SK-N-SH (cell line): ENCODE measurements at regions not wholly inside any gene's neighbourhood (a gene's known extent, or its start where the extent isn't known, plus 50 kb on each side); places are given as distances from the start of the nearest gene placed in this dataset.
A peak's percentile ranks its signal among the peaks of the same experiment; 100 is the strongest.

Experiments used
- CTCF ChIA-PET: fragments of 300-600, 350-600 bp; formaldehyde crosslinking; extraction: SDS; loops from one replicate; lab custom pipeline; 2021; lab: Yijun Ruan, JAX
- POLR2A ChIA-PET: fragments of 350-600 bp; sonication (Branson Sonifier 250); formaldehyde crosslinking; extraction: SDS; loops from one replicate; lab custom pipeline; 2020; ENCODE audit warnings: antibody characterized with exemption, inconsistent platforms; lab: Yijun Ruan, JAX
- DNase-seq: peaks from one replicate; pipeline ENCODE4 v3.0.0; 2012
- H2AFZ ChIP-seq: fragments of 200-600 bp; sonication (generic); 2 replicates; pipeline ENCODE4 v1.8.1; 2016; ENCODE audit warnings: antibody characterized with exemption, mild to moderate bottlenecking, low read depth
- H3F3A ChIP-seq: fragments of 200-600 bp; sonication (generic); replicated peaks from 2 replicates; pipeline ENCODE3; 2016; ENCODE audit warnings: antibody characterized with exemption, mild to moderate bottlenecking; ENCODE audit not compliant: insufficient read depth
- H3K27ac ChIP-seq, 2 experiments: fragments of 200-500 bp in 1 of 2; fragments of 200-600 bp in 1 of 2; sonication (Bioruptor generic) in 1 of 2; sonication (generic), shearing (Covaris generic) in 1 of 2; 2 replicates each; pipeline versions ENCODE4 v1.5.1 to v1.6.1; 2014 to 2016; ENCODE audit warnings: low read depth in 2 of 2, inconsistent platforms in 1 of 2, low read length in 1 of 2, mild to moderate bottlenecking in 1 of 2, mixed read lengths in 1 of 2
- H3K27me3 ChIP-seq: fragments of 200-600 bp; sonication (generic), shearing (Covaris generic); 2 replicates; pipeline ENCODE4 v1.6.1; 2016; ENCODE audit warnings: mixed run types; ENCODE audit not compliant: insufficient read depth
- H3K36me3 ChIP-seq, 2 experiments: fragments of 200-500 bp in 1 of 2; fragments of 200-600 bp in 1 of 2; sonication (Bioruptor generic) in 1 of 2; sonication (generic) in 1 of 2; replicated peaks in 1 of 2; 2 replicates each; pipeline versions ENCODE3 to v1.5.1; 2014 to 2016; ENCODE audit warnings: low read length in 1 of 2, mild to moderate bottlenecking in 1 of 2; ENCODE audit not compliant: insufficient read depth in 2 of 2, control insufficient read depth in 1 of 2
- H3K4me1 ChIP-seq, 2 experiments: fragments of 200-500 bp in 1 of 2; fragments of 200-600 bp in 1 of 2; sonication (Bioruptor generic) in 1 of 2; sonication (generic), shearing (Covaris generic) in 1 of 2; 2 replicates each; pipeline versions ENCODE4 v1.5.1 to v1.6.1; 2014 to 2016; ENCODE audit warnings: low read depth in 1 of 2, low read length in 1 of 2, mixed run types in 1 of 2; ENCODE audit not compliant: insufficient read depth in 2 of 2, control insufficient read depth in 1 of 2
- H3K4me2 ChIP-seq: fragments of 200-600 bp; sonication (generic), shearing (Covaris generic); 2 replicates; pipeline ENCODE4 v1.6.1; 2017; ENCODE audit warnings: mixed run types
- H3K4me3 ChIP-seq, 2 experiments: fragments of 200-500 bp in 1 of 2; fragments of 200-600 bp in 1 of 2; sonication (Bioruptor generic) in 1 of 2; sonication (generic), shearing (Covaris generic) in 1 of 2; 2 replicates each; pipeline versions ENCODE4 v1.5.1 to v1.8.1; 2014 to 2016; ENCODE audit warnings: low read depth in 2 of 2, inconsistent platforms in 1 of 2, low read length in 1 of 2, mild to moderate bottlenecking in 1 of 2, mixed read lengths in 1 of 2, moderate library complexity in 1 of 2
- H3K79me2 ChIP-seq: fragments of 200-600 bp; sonication (generic); 2 replicates; pipeline ENCODE4 v1.8.1; 2017; ENCODE audit warnings: mild to moderate bottlenecking; ENCODE audit not compliant: insufficient read depth
- H3K9ac ChIP-seq: fragments of 200-600 bp; sonication (generic); 2 replicates; pipeline ENCODE4 v1.6.1; 2017; ENCODE audit warnings: mixed run types
- H3K9me2 ChIP-seq: fragments of 200-600 bp; sonication (generic); 2 replicates; pipeline ENCODE4 v1.6.1; 2017; ENCODE audit warnings: mixed run types
- H3K9me3 ChIP-seq: fragments of 200-600 bp; sonication (generic); 2 replicates; pipeline ENCODE4 v1.6.1; 2017; ENCODE audit warnings: mixed run types, mild to moderate bottlenecking, moderate library complexity
- H4K20me1 ChIP-seq: fragments of 200-600 bp; sonication (generic); 2 replicates; pipeline ENCODE4 v1.6.1; 2017; ENCODE audit warnings: mild to moderate bottlenecking, mixed run types; ENCODE audit not compliant: insufficient read depth
- CHD2 ChIP-seq: fragments of 150-350 bp; IDR thresholded peaks from 2 replicates; pipeline ENCODE4 v1.6.1; 2018; ENCODE audit warnings: low read length; ENCODE audit not compliant: partially characterized antibody
- ELF1 ChIP-seq: IDR thresholded peaks from 2 replicates; pipeline ENCODE4 v1.4.0; 2012
- EP300 ChIP-seq, 2 experiments: IDR thresholded peaks; 2 replicates each; pipeline versions ENCODE4 v1.4.0 to v1.6.1; 2012; ENCODE audit warnings: borderline replicate concordance in 1 of 2, low read depth in 1 of 2, low read length in 1 of 2
- EZH2phosphoT487 ChIP-seq: fragments of 200-600 bp; sonication (generic); IDR thresholded peaks from 2 replicates; pipeline ENCODE4 v1.6.1; 2017; ENCODE audit warnings: low read depth, mixed run types, mild to moderate bottlenecking, antibody characterized with exemption, moderate library complexity, borderline replicate concordance
- FOSL2 ChIP-seq: IDR thresholded peaks from 2 replicates; pipeline ENCODE4 v1.4.0; 2012; ENCODE audit warnings: low read depth, mild to moderate bottlenecking, moderate library complexity, borderline replicate concordance
- FOXM1 ChIP-seq: IDR thresholded peaks from 2 replicates; pipeline ENCODE4 v1.4.0; 2012; ENCODE audit warnings: low read depth, mild to moderate bottlenecking
- GABPA ChIP-seq: IDR thresholded peaks from 2 replicates; pipeline ENCODE4 v1.4.0; 2012; ENCODE audit warnings: low read depth, mild to moderate bottlenecking
- GATA2 ChIP-seq: sonication (generic); formaldehyde crosslinking; IDR thresholded peaks from 2 replicates; pipeline ENCODE4 v1.5.0; 2020; ENCODE audit warnings: mild to moderate bottlenecking, missing genetic modification reagents
- JUND ChIP-seq: IDR thresholded peaks from 2 replicates; pipeline ENCODE4 v1.4.0; 2012
- MXI1 ChIP-seq: IDR thresholded peaks from 2 replicates; pipeline ENCODE4 v1.6.1; 2012; ENCODE audit warnings: mild to moderate bottlenecking, low read depth, low read length, improper control_type of control experiment
- NRF1 ChIP-seq: IDR thresholded peaks from 2 replicates; pipeline ENCODE4 v1.6.1; 2012; ENCODE audit warnings: low read depth, mild to moderate bottlenecking, low read length
- POLR2AphosphoS5 ChIP-seq: IDR thresholded peaks from 2 replicates; pipeline ENCODE4 v1.6.1; 2012; ENCODE audit warnings: low read depth, low read length
- RCOR1 ChIP-seq: fragments of 150-350 bp; IDR thresholded peaks from 2 replicates; pipeline ENCODE4 v1.6.1; 2017; ENCODE audit warnings: antibody characterized with exemption, low read length
- RFX5 ChIP-seq: IDR thresholded peaks from 2 replicates; pipeline ENCODE4 v1.6.1; 2012; ENCODE audit warnings: mild to moderate bottlenecking, improper control_type of control experiment, low read length
- RXRA ChIP-seq: IDR thresholded peaks from 2 replicates; pipeline ENCODE4 v1.4.0; 2012; ENCODE audit warnings: low read depth, mild to moderate bottlenecking, borderline replicate concordance
- SMC3 ChIP-seq: IDR thresholded peaks from 2 replicates; pipeline ENCODE4 v1.6.1; 2012; ENCODE audit warnings: low read depth, low read length, improper control_type of control experiment
- TAF1 ChIP-seq: IDR thresholded peaks from 2 replicates; pipeline ENCODE4 v1.6.1; 2012; ENCODE audit warnings: low read depth, mild to moderate bottlenecking, low read length, moderate library complexity, borderline replicate concordance
- YY1 ChIP-seq: IDR thresholded peaks from 2 replicates; pipeline ENCODE4 v1.4.0; 2012; ENCODE audit warnings: low read depth, mild to moderate bottlenecking
- WGBS: methylation state at CpG from one replicate; pipeline ENCODE4 v1.1.6; 2017; ENCODE audit warnings: low lambda C conversion rate; 5-methylcytosine and 5-hydroxymethylcytosine counted together
- TF ChIP-seq, protein P1 (sequence below): IDR thresholded peaks from 2 replicates; pipeline ENCODE4 v1.6.1; 2012; ENCODE audit warnings: mild to moderate bottlenecking, low read depth, low read length, moderate library complexity
- TF ChIP-seq, protein P2 (sequence below): IDR thresholded peaks from 2 replicates; pipeline ENCODE4 v1.4.0; 2012; ENCODE audit warnings: low read depth
- TF ChIP-seq, protein P3 (sequence below): IDR thresholded peaks from 2 replicates; pipeline ENCODE4; 2012
- TF ChIP-seq, protein P4 (sequence below): IDR thresholded peaks from 2 replicates; pipeline ENCODE4 v1.4.0; 2012; ENCODE audit warnings: low read depth, borderline replicate concordance
- TF ChIP-seq, protein P5 (sequence below): fragments of 150-350 bp; IDR thresholded peaks from 2 replicates; pipeline ENCODE4 v1.6.1; 2016; ENCODE audit warnings: mild to moderate bottlenecking, low read depth, low read length

DNA sequence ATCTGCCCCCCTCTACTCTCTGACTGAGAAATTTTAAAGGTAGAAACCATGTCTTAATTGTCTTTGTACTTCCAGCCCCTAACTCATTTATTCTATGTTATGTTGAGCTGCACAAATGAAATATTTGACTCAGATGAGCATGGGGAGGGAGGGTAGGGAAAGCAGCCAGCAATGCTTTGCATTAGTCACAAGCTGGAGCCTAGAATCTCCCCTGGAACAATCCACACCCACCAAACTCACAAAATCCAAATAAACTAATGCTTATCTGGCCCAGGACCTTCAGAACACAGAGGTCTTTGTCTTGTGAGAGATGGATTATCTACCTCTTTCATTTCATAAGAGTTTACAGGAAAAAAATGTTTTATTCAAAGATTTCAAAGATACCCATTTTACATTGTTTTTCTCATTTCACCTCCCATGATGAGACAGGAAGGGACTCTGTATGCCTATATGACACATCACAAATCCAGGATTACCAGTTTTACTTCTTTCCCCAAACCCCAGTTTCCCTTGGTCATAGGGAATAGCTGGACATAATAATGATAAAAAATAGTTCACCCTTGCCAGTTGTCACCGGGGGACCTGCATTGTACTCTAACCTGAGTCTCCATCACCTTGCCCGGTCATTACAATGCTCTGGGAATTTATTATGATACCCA is 466.9 kb downstream of the KIF16B start:
- CTCF ChIA-PET: interaction anchor here (0.8 to 2.3 kb wide), 6 partner anchors 7 to 18 kb away, joined by 3 to 5 read pairs (median 4); no protein-coding TSS in a partner anchor

DNA sequence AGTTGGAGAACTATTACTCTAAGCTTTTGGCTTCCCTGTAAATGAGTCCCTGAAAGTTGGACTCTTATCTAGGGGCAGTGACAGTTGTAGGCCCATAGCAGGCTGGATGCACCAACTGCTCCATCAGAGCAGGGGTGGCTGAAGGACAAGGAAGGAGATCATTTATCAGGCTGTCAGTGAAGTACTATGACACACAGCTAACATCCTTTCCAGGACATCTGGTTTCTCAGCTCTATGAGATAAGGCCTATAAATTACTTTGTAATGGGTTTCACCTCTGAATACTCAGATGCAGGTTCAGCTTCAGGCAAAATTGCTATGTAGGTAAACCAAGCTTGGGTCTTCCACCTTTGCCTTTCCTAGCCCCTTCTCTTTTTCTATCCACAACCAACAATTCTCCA is 468.5 kb downstream of the KIF16B start:
- peak; percentile 21 for DNase-seq
- Histone ChIP-seq H3K4me1 (peaks cover 0 to 21% of the 10 kb centered on the region in 2 experiments; a peak in 2 of 4 replicates), H3K4me2 (no peak overlapping the region), H3F3A (no peaks in the 10 kb centered on the region), H3K79me2 (no peaks in the 10 kb centered on the region), H4K20me1 (no peaks in the 10 kb centered on the region), H3K4me3 (no peak overlapping the region), H2AFZ (no peak overlapping the region), H3K27ac (peak overlapping the region in 1 of 2 experiments; percentile 58; a peak in 1 of 4 replicates), H3K36me3 (no peaks in the 10 kb centered on the region), H3K9ac (no peak overlapping the region), H3K27me3 (no peaks in the 10 kb centered on the region), H3K9me3 (no peaks in the 10 kb centered on the region), H3K9me2 (no peaks in the 10 kb centered on the region)
- ChIA-PET CTCF (interaction anchor here (1.6 kb wide), 1 partner anchor 9 kb away, joined by 4 read pairs; no protein-coding TSS in a partner anchor), POLR2A (no interaction called here)
- TF ChIP-seq EZH2phosphoT487: no peak
- TF ChIP-seq GABPA: no peak
- TF ChIP-seq SMC3: no peak
- no peak for TF ChIP-seq TAF1
- TF ChIP-seq, protein P1, sequence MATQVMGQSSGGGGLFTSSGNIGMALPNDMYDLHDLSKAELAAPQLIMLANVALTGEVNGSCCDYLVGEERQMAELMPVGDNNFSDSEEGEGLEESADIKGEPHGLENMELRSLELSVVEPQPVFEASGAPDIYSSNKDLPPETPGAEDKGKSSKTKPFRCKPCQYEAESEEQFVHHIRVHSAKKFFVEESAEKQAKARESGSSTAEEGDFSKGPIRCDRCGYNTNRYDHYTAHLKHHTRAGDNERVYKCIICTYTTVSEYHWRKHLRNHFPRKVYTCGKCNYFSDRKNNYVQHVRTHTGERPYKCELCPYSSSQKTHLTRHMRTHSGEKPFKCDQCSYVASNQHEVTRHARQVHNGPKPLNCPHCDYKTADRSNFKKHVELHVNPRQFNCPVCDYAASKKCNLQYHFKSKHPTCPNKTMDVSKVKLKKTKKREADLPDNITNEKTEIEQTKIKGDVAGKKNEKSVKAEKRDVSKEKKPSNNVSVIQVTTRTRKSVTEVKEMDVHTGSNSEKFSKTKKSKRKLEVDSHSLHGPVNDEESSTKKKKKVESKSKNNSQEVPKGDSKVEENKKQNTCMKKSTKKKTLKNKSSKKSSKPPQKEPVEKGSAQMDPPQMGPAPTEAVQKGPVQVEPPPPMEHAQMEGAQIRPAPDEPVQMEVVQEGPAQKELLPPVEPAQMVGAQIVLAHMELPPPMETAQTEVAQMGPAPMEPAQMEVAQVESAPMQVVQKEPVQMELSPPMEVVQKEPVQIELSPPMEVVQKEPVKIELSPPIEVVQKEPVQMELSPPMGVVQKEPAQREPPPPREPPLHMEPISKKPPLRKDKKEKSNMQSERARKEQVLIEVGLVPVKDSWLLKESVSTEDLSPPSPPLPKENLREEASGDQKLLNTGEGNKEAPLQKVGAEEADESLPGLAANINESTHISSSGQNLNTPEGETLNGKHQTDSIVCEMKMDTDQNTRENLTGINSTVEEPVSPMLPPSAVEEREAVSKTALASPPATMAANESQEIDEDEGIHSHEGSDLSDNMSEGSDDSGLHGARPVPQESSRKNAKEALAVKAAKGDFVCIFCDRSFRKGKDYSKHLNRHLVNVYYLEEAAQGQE: no peak
- peak; percentile 59; the same call in 1 of the 2 replicates for TF ChIP-seq RCOR1
- TF ChIP-seq CHD2: no peak

More for the DNA sequence above, 466.9 kb downstream of the KIF16B start:
- no peaks in the 10 kb centered on the region for H3K36me3 ChIP-seq
- POLR2A ChIA-PET: no interaction called here
- H3K27ac ChIP-seq: peak overlapping the region in 1 of 2 experiments; percentile 82; a peak in 1 of 4 replicates
- no peaks in the 10 kb centered on the region for H3K79me2 ChIP-seq
- H2AFZ ChIP-seq: no peak overlapping the region
- H3K4me2 ChIP-seq: no peak overlapping the region
- H3F3A ChIP-seq: no peaks in the 10 kb centered on the region
- H3K9ac ChIP-seq: no peak overlapping the region
- H3K27me3 ChIP-seq: no peaks in the 10 kb centered on the region
- H4K20me1 ChIP-seq: no peaks in the 10 kb centered on the region
- 41% methylated on average over 2 of the region's 2 CpGs for WGBS
- no peaks in the 10 kb centered on the region for H3K9me3 ChIP-seq
- no peaks in the 10 kb centered on the region for H3K9me2 ChIP-seq
- peaks cover 0 to 21% of the 10 kb centered on the region in 2 experiments; a peak in 2 of 4 replicates for H3K4me1 ChIP-seq
- no peak for DNase-seq
- no peak overlapping the region for H3K4me3 ChIP-seq
- no peak for TF ChIP-seq YY1
- TF ChIP-seq RFX5: no peak
- no peak for TF ChIP-seq FOSL2
- no peak for TF ChIP-seq FOXM1
- no peak for TF ChIP-seq EP300 (IDR thresholded peaks at IDR 0.05; ENCODE audit: borderline replicate concordance in 1 of 2, low read depth in 1 of 2, low read length in 1 of 2)
- TF ChIP-seq, protein P2, sequence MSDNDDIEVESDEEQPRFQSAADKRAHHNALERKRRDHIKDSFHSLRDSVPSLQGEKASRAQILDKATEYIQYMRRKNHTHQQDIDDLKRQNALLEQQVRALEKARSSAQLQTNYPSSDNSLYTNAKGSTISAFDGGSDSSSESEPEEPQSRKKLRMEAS: no peak
- TF ChIP-seq NRF1: no peak
- no peak for TF ChIP-seq JUND
- TF ChIP-seq, protein P3, sequence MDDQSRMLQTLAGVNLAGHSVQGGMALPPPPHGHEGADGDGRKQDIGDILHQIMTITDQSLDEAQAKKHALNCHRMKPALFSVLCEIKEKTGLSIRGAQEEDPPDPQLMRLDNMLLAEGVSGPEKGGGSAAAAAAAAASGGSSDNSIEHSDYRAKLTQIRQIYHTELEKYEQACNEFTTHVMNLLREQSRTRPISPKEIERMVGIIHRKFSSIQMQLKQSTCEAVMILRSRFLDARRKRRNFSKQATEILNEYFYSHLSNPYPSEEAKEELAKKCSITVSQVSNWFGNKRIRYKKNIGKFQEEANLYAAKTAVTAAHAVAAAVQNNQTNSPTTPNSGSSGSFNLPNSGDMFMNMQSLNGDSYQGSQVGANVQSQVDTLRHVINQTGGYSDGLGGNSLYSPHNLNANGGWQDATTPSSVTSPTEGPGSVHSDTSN: no peak
- TF ChIP-seq, protein P4, sequence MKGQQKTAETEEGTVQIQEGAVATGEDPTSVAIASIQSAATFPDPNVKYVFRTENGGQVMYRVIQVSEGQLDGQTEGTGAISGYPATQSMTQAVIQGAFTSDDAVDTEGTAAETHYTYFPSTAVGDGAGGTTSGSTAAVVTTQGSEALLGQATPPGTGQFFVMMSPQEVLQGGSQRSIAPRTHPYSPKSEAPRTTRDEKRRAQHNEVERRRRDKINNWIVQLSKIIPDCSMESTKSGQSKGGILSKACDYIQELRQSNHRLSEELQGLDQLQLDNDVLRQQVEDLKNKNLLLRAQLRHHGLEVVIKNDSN: no peak
- no peak for TF ChIP-seq TAF1
- no peak for TF ChIP-seq GATA2 (CRISPR knock-in tag)
- no peak for TF ChIP-seq POLR2AphosphoS5
- TF ChIP-seq ELF1: no peak
- TF ChIP-seq SMC3: no peak
- no peak for TF ChIP-seq RXRA
- TF ChIP-seq MXI1: no peak
- TF ChIP-seq EZH2phosphoT487: no peak
- TF ChIP-seq, protein P5, sequence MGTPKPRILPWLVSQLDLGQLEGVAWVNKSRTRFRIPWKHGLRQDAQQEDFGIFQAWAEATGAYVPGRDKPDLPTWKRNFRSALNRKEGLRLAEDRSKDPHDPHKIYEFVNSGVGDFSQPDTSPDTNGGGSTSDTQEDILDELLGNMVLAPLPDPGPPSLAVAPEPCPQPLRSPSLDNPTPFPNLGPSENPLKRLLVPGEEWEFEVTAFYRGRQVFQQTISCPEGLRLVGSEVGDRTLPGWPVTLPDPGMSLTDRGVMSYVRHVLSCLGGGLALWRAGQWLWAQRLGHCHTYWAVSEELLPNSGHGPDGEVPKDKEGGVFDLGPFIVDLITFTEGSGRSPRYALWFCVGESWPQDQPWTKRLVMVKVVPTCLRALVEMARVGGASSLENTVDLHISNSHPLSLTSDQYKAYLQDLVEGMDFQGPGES: no peak
- no peak for TF ChIP-seq CHD2
